IMR-90 (cell line): ENCODE measurements at regions not wholly inside any gene's neighbourhood (a gene's known extent, or its start where the extent isn't known, plus 50 kb on each side); places are given as distances from the start of the nearest gene placed in this dataset.
"Not testable (repeated sequence)": the region's sequence is repeated elsewhere in the genome, so short reads cannot be mapped to it uniquely, and the experiment has no call there.

Source experiments
- ATAC-seq: fragments of 200-7000 bp; cut with Tn5 transposase; 2 replicates; pipeline ENCODE4 v1.9.1; 2020; ENCODE audit warnings: low read depth, mild to moderate bottlenecking, moderate library complexity
- BruUV-seq: library from RNA; stranded (reverse); fragments of 400-500 nt; replicated peaks from 2 replicates; lab custom pipeline; 2021; lab: Mats Ljungman, UMichigan
- CTCF ChIA-PET: fragments of 300-600 bp; formaldehyde crosslinking; extraction: SDS; loops from one replicate; lab custom pipeline; 2021; ENCODE audit warnings: antibody characterized with exemption; lab: Yijun Ruan, JAX
- POLR2A ChIA-PET: fragments of 300-600 bp; sonication (Branson Sonifier 250); formaldehyde crosslinking; loops from one replicate; lab custom pipeline; 2022; ENCODE audit warnings: antibody characterized with exemption; ENCODE audit not compliant: unreplicated experiment; lab: Charles Lee
- DNase-seq: peaks from one replicate; pipeline ENCODE4 v3.0.0; 2013
- H2AFZ ChIP-seq: replicated peaks from 2 replicates; pipeline ENCODE3; 2013; ENCODE audit warnings: low read length, mild to moderate bottlenecking; ENCODE audit not compliant: poor library complexity
- H2AK5ac ChIP-seq: 2 replicates; pipeline ENCODE4 v1.6.1; 2013; ENCODE audit warnings: low read depth, low read length, inconsistent platforms
- H2AK9ac ChIP-seq: replicated peaks from 2 replicates; pipeline ENCODE3; 2013; ENCODE audit warnings: mild to moderate bottlenecking, low read depth, low read length, moderate library complexity; ENCODE audit not compliant: poor library complexity
- H2BK120ac ChIP-seq: 2 replicates; pipeline ENCODE4 v1.6.1; 2013; ENCODE audit warnings: low read depth, low read length, inconsistent platforms
- H2BK15ac ChIP-seq: 3 replicates; pipeline ENCODE4 v1.6.1; 2013; ENCODE audit warnings: low read depth, low read length, inconsistent platforms
- H2BK20ac ChIP-seq: 2 replicates; pipeline ENCODE4 v1.6.1; 2013; ENCODE audit warnings: low read depth, mild to moderate bottlenecking, inconsistent platforms, low read length, moderate library complexity
- H2BK5ac ChIP-seq: 2 replicates; pipeline ENCODE4 v1.6.1; 2013; ENCODE audit warnings: mild to moderate bottlenecking, low read depth, low read length, inconsistent platforms; ENCODE audit not compliant: poor library complexity, severe bottlenecking
- H3K14ac ChIP-seq: replicated peaks from 2 replicates; pipeline ENCODE4 v1.6.1; 2013; ENCODE audit warnings: low read depth, low read length, inconsistent platforms
- H3K18ac ChIP-seq: 2 replicates; pipeline ENCODE4 v1.6.1; 2013; ENCODE audit warnings: low read depth, low read length, control low read depth
- H3K23ac ChIP-seq: 2 replicates; pipeline ENCODE4 v1.6.1; 2013; ENCODE audit warnings: low read depth, low read length, inconsistent platforms
- H3K27ac ChIP-seq: 2 replicates; pipeline ENCODE4 v1.5.1; 2013; ENCODE audit warnings: mild to moderate bottlenecking, control low read depth, low read length; ENCODE audit not compliant: insufficient read depth
- H3K27me3 ChIP-seq: 2 replicates; pipeline ENCODE4 v1.6.1; 2013; ENCODE audit warnings: low read length; ENCODE audit not compliant: control insufficient read depth, insufficient read depth
- H3K36me3 ChIP-seq: 2 replicates; pipeline ENCODE4 v1.6.1; 2013; ENCODE audit warnings: low read length, mixed read lengths; ENCODE audit not compliant: control insufficient read depth, insufficient read depth
- H3K4ac ChIP-seq: 2 replicates; pipeline ENCODE4 v1.6.1; 2013; ENCODE audit warnings: low read depth, low read length, inconsistent platforms
- H3K4me1 ChIP-seq: 2 replicates; pipeline ENCODE4 v1.6.1; 2013; ENCODE audit warnings: low read length, mixed read lengths; ENCODE audit not compliant: control insufficient read depth, insufficient read depth
- H3K4me2 ChIP-seq: 2 replicates; pipeline ENCODE4 v1.6.1; 2013; ENCODE audit warnings: low read depth, mild to moderate bottlenecking, control low read depth, low read length, moderate library complexity
- H3K4me3 ChIP-seq: 2 replicates; pipeline ENCODE4 v1.5.1; 2013; ENCODE audit warnings: low read depth, mild to moderate bottlenecking, control low read depth, low read length, moderate library complexity; ENCODE audit not compliant: insufficient read depth
- H3K56ac ChIP-seq: 2 replicates; pipeline ENCODE4 v1.6.1; 2013; ENCODE audit warnings: low read length, inconsistent platforms; ENCODE audit not compliant: insufficient read depth; ENCODE audit errors: extremely low read depth
- H3K79me1 ChIP-seq, 2 experiments: 2 replicates each; pipeline ENCODE4 v1.6.1; 2013; ENCODE audit warnings: low read length in 2 of 2, inconsistent platforms in 1 of 2, low read depth in 1 of 2
- H3K9ac ChIP-seq: 2 replicates; pipeline ENCODE4 v1.6.1; 2013; ENCODE audit warnings: low read depth, low read length, control low read depth
- H3K9me1 ChIP-seq: 2 replicates; pipeline ENCODE4 v1.6.1; 2013; ENCODE audit warnings: low read length, inconsistent platforms; ENCODE audit not compliant: insufficient read depth
- H3K9me3 ChIP-seq: 2 replicates; pipeline ENCODE4 v1.6.1; 2013; ENCODE audit warnings: low read length; ENCODE audit not compliant: control insufficient read depth, insufficient read depth
- H4K20me1 ChIP-seq: 2 replicates; pipeline ENCODE4 v1.6.1; 2013; ENCODE audit warnings: low read length, inconsistent platforms; ENCODE audit not compliant: insufficient read depth
- H4K5ac ChIP-seq: 2 replicates; pipeline ENCODE4 v1.6.1; 2013; ENCODE audit warnings: mild to moderate bottlenecking, low read depth, low read length, control low read depth
- H4K8ac ChIP-seq, 2 experiments: 2 replicates each; pipeline ENCODE4 v1.6.1; 2013; ENCODE audit warnings: low read depth in 2 of 2, low read length in 2 of 2, control low read depth in 1 of 2, inconsistent platforms in 1 of 2
- H4K91ac ChIP-seq: 2 replicates; pipeline ENCODE4 v1.6.1; 2013; ENCODE audit warnings: low read depth, low read length, inconsistent platforms; ENCODE audit not compliant: insufficient read depth
- RAD21 ChIP-seq: IDR thresholded peaks from 2 replicates; pipeline ENCODE4 v1.6.1; 2012; ENCODE audit warnings: low read length, improper control_type of control experiment
- WGBS, 2 experiments: methylation state at CpG; one replicate each; pipeline versions ENCODE4 v1.1.5 to v1.1.7; 2013; ENCODE audit warnings: missing lambda C conversion rate in 2 of 2; ENCODE audit not compliant: insufficient read length in 1 of 2; ENCODE audit errors: extremely low coverage in 2 of 2; 5-methylcytosine and 5-hydroxymethylcytosine counted together
- dilution Hi-C: fragments of 300-500 bp; cut with HindIII; formaldehyde crosslinking; loops from one replicate; pipeline ENCODE4 v1.14.3; 2018; ENCODE audit warnings: low sequenced_read_pairs; ENCODE audit not compliant: unreplicated experiment
- in situ Hi-C: fragments of 300-500 bp; cut with MboI; formaldehyde crosslinking; loops from 3 replicates; pipeline ENCODE4 v1.14.3; 2019; ENCODE audit warnings: low sequenced_read_pairs, inconsistent platforms, mixed read lengths
- intact Hi-C: fragments of 100-400 bp; cut with micrococcal nuclease; formaldehyde crosslinking; loops from 2 replicates; pipeline ENCODE4 v1.10.0; 2022
- TF ChIP-seq, protein P1 (sequence below): conservative IDR thresholded peaks from 2 replicates; pipeline ENCODE4 v1.5.1; 2012; ENCODE audit warnings: mild to moderate bottlenecking, low read depth, low read length, improper control_type of control experiment

DNA sequence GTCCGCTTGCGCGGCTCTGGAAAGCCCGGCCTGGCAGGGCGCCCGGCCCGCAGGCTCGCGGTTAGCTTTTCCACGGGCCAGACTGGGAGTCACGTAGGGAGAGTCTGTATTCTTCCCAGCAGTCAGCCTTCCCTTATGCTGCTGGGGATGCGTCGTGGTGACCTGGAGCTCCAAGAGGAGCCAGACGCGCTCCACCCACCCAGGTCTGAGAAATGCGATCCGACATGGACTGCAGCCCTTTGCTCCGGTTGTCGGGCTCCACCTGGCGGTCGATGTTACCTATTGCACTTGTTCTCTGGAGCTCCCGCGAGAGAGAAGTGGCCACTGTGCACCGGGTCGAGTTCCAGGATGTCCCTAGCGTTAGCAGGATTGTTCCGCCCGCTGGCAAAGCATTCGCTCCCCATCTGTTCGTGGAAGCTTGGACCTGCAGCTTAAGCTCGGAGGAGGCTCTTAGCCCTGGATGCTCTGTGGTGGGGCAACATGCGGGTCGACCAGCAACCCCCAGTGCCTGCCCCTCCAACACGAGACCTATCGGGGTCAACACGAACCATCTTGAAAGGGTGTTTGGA is 367.4 kb downstream of the SPATA31A6 start:
- intact Hi-C loops, H3K4me1 ChIP-seq: not testable (repeated sequence)

GRCh38 chr9:42568530-42568929 is 385.1 kb downstream of the SPATA31A6 start:
- H3K18ac ChIP-seq, intact Hi-C loops, dilution Hi-C loops, H3K56ac ChIP-seq, H3K4ac ChIP-seq, H3K23ac ChIP-seq, H4K8ac ChIP-seq, H2BK120ac ChIP-seq, in situ Hi-C loops, H3K36me3 ChIP-seq, H2BK20ac ChIP-seq, H2AFZ ChIP-seq, H3K27ac ChIP-seq, H4K20me1 ChIP-seq, H2BK15ac ChIP-seq, DNase-seq, H2BK5ac ChIP-seq, H3K79me1 ChIP-seq, H2AK9ac ChIP-seq, H3K4me2 ChIP-seq, H3K9ac ChIP-seq, H3K4me1 ChIP-seq, H3K9me1 ChIP-seq, BruUV-seq, H4K91ac ChIP-seq, H3K14ac ChIP-seq, H3K27me3 ChIP-seq, H3K9me3 ChIP-seq, CTCF ChIA-PET, H3K4me3 ChIP-seq, H4K5ac ChIP-seq, ATAC-seq, POLR2A ChIA-PET, H2AK5ac ChIP-seq: not testable (repeated sequence)
- no CpG with 5 or more reads among the region's 15 CpGs for WGBS, 2 experiments

More for the DNA sequence above, 367.4 kb downstream of the SPATA31A6 start:
- dilution Hi-C loops, H4K8ac ChIP-seq, H4K5ac ChIP-seq, H3K56ac ChIP-seq, H2BK20ac ChIP-seq, H3K27me3 ChIP-seq, H2BK15ac ChIP-seq, H3K9me3 ChIP-seq, H2AFZ ChIP-seq, H3K14ac ChIP-seq, H3K9me1 ChIP-seq, H3K23ac ChIP-seq, CTCF ChIA-PET, H2BK120ac ChIP-seq, H3K36me3 ChIP-seq, H3K4me2 ChIP-seq, H3K4me3 ChIP-seq, H2BK5ac ChIP-seq, H4K91ac ChIP-seq, H4K20me1 ChIP-seq, H3K27ac ChIP-seq, H2AK5ac ChIP-seq, H3K9ac ChIP-seq, POLR2A ChIA-PET, BruUV-seq, DNase-seq, H3K4ac ChIP-seq, H3K18ac ChIP-seq, in situ Hi-C loops, H3K79me1 ChIP-seq, H2AK9ac ChIP-seq: not testable (repeated sequence)
- no CpG with 5 or more reads among the region's 36 CpGs for WGBS, 2 experiments
- ATAC-seq: peak; percentile 91
- TF ChIP-seq, protein P1, sequence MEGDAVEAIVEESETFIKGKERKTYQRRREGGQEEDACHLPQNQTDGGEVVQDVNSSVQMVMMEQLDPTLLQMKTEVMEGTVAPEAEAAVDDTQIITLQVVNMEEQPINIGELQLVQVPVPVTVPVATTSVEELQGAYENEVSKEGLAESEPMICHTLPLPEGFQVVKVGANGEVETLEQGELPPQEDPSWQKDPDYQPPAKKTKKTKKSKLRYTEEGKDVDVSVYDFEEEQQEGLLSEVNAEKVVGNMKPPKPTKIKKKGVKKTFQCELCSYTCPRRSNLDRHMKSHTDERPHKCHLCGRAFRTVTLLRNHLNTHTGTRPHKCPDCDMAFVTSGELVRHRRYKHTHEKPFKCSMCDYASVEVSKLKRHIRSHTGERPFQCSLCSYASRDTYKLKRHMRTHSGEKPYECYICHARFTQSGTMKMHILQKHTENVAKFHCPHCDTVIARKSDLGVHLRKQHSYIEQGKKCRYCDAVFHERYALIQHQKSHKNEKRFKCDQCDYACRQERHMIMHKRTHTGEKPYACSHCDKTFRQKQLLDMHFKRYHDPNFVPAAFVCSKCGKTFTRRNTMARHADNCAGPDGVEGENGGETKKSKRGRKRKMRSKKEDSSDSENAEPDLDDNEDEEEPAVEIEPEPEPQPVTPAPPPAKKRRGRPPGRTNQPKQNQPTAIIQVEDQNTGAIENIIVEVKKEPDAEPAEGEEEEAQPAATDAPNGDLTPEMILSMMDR: peak; percentile 25; the same call in 1 of the 2 replicates
- TF ChIP-seq RAD21: peak; percentile 9; the same call in 1 of the 2 replicates
